ACHN (cell line): ENCODE measurements at regions not wholly inside any gene's neighbourhood (a gene's known extent, or its start where the extent isn't known, plus 50 kb on each side); places are given as distances from the start of the nearest gene placed in this dataset.
A peak's percentile ranks its signal among the peaks of the same experiment; 100 is the strongest.

Source experiments
- DNase-seq: peaks from one replicate; pipeline ENCODE4 v3.0.0-alpha.2; 2015
- in situ Hi-C: cut with HindIII; loops from 2 replicates; pipeline ENCODE4 v1.10.0; 2017; ENCODE audit warnings: low sequenced_read_pairs, low pct_ligation_motif_present, low pct_unique_long_range_greater_than_20kb

DNA sequence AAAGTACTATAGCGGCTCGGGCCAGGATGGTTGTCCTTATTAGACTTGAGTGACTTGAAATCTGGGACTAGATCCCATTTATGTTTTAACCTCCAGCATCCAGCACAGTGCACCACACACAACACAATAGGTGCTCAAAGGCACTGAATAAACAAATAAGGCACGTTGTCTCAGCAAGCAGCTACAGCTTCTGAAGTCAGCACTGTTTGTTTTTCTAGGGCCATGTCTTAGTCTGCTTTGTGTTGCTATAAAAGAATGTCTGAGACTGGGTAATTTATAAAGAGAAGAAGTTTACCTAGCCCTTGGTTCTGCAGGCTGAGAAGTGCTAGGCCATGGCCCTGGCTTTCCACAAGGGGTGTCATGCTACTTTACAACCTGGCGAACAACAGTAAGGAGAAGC lies 102.1 kb upstream of the LNX1 start:
- DNase-seq = no peak
- in situ Hi-C loops = no loop called here

DNA sequence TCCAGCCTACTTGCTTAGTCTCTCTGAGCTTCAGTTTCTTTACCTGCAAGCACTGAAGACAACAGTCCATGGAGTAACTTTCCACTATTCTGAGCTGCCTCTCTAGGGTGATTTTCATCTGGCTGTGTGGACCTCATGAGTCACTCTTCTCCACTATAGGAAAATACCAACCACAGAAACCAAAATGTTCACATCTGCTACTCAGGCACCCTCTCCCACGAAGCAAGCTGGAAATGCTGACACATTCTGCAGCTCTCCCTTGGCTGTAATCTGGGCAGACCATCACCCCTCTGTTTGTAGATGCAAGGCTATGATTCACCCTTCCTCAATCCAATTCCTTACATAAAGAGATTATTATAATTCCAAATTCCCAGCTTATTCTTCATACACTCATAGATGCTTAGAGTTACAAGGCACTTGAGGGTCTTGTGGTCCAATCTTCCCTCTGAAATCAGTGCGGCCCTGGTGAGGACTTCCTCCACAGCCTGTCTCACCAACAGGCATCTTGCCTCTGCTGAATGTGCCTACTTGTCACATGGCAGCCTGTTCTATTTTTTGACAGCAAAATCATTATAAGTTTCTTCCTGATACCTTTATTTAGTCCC lies 97.0 kb upstream of the LNX1 start:
- in situ Hi-C loops = no loop called here
- DNase-seq = peak; percentile 30

DNA sequence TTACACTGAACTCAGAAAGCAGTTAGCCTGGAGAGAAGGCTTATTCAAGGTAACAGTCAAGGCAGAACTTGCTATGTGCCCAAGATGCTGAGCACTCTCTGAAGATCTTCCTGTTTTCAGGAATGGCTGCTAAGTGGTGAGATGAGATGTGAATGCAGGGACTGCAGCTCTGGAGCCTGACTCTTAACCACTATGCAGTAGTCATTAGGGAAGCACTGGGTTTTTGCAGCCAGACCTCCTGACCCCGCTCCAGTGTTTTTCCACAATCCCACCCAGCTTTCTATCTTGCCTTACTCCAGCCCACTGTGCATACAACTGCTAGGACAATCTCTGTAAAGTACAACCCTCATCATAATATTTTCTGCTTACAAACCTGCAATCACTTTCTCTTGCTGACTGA lies 95.2 kb upstream of the LNX1 start:
- in situ Hi-C loops = no loop called here
- DNase-seq = no peak

DNA sequence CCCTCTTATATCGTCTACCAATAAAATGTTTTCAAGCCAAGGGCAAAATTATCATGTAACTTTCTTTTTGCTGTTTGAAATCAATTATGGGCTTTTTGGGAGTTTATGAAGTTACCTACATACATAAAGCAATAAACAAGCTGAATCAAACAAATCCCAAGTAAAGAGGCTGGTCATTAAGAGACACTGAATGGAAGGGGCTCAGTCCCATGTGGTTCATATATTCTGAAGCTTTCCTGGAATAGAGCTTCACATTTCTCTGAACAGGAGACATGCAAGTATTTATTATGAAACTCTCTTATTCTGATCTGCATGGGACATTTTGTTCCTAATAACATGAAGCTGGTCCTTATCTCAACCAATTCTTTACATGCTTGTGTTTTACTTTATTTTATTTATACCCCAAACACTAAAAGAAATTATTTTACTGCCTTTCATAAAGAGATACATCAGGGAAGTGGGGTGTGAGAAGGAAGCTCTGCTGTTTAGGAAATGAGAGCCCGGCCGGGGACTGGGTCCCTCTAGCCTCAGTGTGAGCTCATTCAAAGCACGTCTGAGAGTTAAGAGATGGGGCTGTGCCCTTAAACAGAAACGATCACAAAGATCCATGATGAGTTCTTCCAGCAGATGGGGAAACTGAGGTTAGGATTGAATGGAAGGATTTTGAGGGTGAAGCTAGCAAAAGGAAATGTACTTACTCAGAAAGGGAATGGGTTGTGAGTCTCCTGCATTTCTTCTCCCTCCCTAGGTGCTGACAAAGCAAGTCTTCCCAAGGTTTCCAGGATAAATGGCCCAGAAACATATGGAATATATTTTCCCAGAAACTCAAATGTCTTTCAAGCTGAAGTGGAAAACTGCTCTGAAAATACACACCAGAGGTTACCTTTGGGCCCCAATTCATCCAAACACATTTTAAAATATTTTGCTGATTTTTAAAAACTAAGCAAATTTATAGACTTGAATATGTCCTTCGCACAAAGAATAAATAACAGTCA lies 93.1 kb upstream of the LNX1 start:
- DNase-seq = no peak
- in situ Hi-C loops = no loop called here

DNA sequence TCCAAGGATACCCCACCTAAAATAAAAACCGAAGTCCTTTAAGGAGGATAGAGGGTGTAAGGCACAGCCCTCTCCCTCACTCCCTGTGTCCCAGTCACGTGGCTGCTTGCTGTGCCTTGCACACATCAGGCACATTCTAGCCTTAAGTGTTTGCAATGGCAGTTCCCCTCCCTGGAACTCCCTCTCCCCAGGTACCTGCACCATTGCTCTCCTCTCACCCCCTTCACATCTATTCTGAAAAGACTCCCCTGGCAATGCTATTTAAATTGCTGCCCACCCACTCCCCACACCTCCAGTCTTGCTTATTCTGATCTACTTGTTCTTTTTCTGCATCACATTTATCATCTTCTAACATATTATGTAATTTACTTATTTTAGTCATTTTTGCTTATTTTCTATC lies 91.6 kb upstream of the LNX1 start:
- in situ Hi-C loops = no loop called here
- no peak for DNase-seq

DNA sequence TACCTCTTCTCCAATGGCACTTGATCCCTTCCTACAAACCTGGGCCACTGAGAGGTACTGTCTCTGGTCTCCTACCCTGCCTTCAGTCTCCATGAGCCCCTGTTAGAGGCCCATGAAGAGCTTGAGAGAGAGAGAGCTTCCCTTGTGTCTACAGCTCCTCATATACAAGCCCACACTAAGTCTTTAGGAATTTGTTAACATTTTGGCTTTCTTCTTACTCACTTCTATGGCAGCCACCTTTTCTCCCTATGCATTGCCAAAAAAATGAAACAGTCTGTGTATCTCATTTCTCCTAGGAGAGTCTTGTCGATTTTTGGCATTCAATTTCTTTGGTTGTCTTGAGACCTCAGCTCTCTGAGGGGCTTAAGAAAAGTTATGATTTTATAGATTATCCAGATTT lies 90.9 kb upstream of the LNX1 start:
- no peak for DNase-seq
- in situ Hi-C loops = no loop called here

DNA sequence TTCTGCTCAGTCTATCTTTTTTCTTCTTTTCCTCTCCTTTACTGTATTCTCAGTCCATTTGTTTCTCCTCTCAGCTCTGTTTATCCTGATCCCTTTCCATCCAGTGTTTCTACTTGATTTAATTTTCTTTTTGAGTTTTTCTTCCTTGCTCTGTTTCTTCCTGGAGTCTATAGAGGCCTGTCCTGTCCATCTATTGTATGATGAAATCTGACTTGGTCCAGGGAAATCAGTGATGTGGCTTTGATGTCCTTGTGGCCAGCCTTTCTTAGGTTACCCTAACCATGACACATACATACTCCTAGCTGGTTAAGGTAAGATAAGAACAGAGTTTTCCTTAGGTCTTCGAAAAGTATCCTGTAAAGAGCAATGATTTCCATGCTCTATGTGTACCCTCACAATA lies 89.3 kb upstream of the LNX1 start:
- in situ Hi-C loops = no loop called here
- DNase-seq = no peak

DNA sequence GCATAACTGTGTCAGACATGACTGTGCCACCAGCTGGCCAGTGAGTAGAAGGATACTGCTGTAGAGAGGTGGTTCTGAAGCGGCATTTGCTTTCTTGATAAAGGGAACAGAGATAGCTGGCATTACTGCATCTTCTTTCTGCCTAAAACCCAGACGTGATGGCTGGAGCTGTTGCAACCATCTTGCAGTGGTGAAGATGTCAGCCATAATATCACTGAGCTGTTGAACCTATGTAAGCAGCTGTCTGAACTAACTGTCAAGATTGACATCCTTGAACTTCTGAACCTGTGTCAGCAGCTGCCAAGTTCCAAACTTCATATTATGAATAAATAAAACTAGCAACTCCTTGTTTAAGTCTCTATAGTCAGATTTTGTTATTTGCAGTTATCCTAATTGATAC lies 88.9 kb upstream of the LNX1 start:
- in situ Hi-C loops = no loop called here
- no peak for DNase-seq

DNA sequence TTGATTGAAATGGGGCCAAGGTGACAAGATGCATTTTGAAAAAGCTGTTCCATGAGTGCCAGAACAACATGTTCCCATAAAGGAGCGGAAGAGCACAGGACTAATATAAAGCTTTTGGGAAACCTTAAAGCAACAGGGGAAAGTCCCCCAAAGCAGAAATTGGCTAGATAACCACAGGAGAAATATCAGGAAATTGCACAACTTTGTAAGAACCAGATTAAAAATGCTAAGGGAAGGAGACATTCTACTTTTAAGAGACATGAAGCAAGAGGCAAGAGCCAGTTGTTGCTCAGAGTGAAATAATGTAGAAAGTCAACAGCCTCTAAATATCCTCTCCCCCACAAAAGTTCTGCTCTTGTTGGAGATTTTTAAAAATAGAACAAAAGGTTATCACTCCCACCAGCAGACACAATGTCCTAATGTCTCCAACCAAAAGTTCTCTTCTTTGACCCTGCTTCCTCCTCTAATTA lies 85.2 kb upstream of the LNX1 start:
- in situ Hi-C loops = no loop called here
- DNase-seq = no peak

DNA sequence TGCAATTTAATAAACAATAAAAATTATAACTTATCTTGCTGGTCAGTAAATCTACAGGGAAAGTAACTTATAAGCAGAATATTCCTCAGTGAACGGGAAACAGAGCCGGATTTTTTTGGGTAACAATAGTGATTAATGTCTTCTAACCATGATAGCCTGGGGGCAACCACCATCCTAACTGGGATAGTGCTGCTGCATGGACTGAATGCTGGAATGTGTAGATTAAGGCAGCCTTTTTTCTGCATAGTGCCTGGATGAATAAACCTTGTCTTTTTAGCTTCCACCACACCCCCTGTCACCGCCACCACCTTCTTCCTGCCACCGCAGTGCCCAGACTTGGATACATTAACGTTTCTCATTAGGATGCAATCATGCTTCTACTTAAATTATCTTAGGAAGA lies 83.6 kb upstream of the LNX1 start:
- in situ Hi-C loops = no loop called here

DNA sequence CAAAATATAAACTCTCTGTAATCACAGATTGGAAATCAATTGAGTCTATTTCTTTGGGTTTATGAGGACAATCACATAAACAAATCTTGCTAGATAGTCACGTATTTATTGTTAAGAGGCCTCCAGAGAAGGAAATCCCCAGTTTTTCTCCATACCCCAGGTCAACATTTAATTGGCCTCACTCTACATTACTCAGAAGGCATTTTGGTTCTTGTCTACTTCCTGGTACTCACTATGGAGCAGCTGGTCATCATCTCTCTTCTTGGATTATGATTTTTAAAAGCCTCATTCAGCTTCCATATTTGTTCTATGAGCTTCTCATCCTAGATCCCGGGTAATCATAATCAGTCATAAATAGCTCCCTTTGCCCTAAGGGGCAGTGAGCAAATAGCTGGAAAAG lies 81.6 kb upstream of the LNX1 start:
- no peak for DNase-seq

More for the DNA sequence above, 83.6 kb upstream of the LNX1 start:
- DNase-seq = no peak

DNA sequence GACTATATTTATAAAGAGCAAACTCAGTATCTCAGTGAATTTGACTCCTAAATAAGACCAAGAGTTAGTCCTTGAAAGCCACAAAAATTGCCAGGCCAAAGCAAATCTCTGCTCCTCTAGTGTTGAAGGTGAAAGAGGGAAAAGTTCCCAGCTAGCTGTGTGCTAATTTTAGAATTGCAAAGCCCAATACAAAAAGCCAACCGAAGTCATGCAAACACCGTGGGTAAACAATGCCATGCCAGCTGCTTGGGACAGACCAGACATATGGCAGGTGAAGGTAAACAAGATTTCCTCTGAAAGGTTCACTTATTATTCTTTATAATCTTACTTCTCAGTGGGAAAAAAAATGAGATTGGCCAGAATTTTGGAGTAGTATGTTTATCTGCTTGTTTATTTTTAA lies 80.5 kb upstream of the LNX1 start:
- no peak for DNase-seq
- in situ Hi-C loops = no loop called here

More for the DNA sequence above, 81.6 kb upstream of the LNX1 start:
- in situ Hi-C loops = no loop called here

DNA sequence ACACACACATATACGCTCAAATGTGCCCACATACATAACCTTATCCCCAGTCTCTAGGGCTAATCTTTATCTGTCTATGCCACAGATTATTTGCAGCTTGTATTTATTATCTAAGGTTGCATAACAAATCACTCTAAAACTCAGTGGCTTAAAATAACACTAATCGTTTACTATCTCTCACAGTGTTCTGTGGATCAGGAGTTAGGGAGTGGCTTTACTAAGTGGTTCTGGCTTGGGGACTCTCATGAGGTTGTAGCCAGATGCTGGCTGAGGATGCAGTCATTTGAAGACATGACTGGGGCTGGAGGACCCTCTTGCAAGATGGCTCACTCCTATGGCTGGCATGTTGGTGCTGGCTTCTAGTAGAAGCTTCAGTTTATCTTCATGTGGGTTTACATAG lies 68.5 kb upstream of the LNX1 start:
- in situ Hi-C loops = no loop called here
- no peak for DNase-seq

DNA sequence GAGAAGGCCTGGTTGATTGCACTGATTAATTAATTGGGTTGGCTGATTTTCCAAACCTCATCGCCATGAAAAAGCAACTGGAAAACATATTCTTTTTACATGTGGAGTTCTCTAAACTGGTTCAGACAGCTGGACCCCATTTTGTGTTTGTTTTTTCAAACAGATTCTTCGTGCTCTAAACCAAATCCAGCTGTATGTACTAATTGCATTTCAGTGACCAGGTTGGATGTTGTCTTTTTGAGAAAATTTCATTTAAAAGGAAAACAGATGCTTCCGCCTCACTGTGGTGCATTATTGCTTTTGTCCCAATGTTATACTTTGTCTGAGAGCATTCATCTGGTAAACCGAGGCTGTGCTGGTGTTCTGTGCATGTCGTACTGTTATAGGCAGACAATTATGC lies 67.8 kb upstream of the LNX1 start:
- in situ Hi-C loops = no loop called here
- DNase-seq = no peak

DNA sequence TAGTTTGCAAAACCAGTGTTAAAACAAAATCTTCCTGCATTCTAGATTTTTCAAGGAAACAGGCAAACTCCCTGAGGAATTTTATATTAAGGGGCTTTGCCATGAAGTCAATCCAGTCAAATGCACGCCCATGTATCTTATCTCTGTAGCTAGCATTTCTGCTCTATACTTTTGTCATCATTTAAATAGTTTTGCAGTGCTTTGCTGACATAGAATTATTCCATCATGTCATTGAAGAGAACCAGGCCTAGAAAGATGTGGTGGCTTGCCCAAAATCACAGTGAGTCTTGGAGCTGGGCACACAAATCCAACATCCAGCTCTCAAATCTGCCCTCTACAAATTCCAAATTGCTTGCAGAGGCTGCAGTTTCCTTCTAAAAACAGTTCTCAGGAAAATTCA lies 66.7 kb upstream of the LNX1 start:
- in situ Hi-C loops = no loop called here
- no peak for DNase-seq

DNA sequence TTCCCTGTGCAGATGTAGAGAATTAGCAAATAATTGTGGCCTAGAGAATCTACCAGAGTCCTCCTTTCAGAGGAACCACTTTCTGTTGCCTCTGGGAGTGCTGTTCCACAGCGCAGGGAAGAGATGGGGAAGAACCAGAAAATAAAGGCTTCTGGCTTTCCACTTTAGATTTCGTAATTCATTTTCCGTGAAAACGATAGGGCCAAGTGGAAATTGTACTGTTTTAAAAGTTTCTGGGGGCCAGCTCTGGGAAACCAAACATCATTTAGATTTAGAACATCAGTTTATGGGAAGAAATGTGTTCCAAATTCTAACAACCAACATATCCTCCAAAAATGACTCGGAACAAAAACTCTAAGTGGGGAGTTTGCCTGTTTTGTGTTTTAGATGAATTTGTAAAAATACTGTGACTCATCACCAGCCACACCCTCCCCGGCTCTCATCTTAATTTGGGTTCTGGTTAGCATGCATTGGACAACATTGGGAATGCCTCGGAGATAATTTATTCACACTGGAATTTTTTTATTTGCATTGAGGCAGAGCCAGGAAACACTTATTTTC lies 65.2 kb upstream of the LNX1 start:
- no peak for DNase-seq
- in situ Hi-C loops = no loop called here

DNA sequence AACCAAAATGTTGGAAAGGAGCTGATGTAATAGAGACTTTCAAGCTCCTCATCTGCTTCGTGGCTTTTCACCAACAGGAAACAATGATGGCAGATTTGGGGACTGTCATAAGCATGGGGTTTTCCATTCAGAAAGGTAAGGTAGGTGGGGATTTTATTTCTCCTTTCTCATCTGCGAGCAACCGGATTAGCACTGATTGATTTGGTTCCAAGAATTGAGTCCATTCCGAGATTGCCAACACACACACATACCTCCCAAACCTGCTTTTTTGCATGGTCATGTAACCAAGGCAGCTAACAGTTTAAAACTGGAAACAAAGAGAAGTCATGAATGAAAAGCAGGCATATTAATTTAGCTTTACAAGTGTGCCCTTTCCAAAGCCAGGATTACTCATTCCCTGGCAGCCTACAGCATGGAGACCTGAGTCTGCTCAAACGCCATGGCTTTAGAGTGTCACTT lies 63.0 kb upstream of the LNX1 start:
- no peak for DNase-seq

DNA sequence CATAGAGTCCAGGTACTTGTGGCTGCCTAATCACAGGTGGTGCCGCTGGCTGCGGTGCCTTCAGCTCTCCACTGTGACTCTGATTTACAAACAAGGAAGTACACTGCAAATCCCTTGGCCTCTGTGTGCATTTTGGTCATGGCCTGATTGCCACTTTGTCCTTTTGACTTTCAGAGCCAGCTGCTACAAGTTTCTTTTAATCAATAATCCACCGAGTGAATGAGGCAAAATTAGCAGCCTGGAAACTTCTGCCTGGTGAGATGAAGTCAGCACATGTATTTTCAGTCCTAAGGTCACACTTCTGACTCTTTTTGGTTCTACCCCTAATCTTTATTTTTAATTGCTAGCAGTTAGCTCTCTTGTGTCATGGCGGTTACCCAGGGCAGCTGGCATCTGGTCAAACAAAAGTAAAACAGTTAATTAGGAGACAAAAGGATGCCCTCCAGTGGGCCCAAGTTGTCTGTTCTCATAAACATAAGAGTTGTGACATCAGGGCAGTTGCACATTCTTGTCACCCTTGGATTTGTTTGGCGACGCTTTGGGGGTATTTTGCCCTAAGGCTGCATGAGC lies 62.3 kb upstream of the LNX1 start:
- in situ Hi-C loops = no loop called here
- DNase-seq = no peak

More for the DNA sequence above, 63.0 kb upstream of the LNX1 start:
- in situ Hi-C loops = no loop called here

DNA sequence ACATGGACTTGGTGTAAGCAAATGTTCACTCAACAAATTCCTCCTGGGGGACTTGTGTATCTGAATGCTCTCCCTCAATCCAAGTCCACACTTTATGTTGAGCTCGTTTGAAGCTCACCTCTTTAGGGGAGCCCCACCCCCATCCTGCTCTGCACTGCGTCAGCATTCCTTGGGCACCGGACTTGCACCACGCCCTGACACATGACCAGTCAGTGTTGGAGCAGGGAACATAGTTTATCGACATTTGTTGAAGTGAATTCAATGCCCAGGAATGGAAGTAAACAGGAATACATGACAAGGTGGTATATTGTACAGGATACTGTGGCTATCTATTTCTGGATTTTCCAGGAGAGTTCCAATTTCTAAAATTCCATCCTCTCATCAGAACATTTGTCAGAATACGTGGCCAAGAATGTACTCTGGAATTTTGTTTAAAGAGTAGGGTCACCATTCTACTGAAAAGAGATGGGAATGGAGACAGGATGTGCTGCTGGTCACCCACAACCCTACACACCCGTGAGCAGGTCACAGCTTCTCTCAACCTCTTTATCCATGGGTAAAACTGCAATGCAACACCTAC lies 60.0 kb upstream of the LNX1 start:
- in situ Hi-C loops = no loop called here
- DNase-seq = no peak
